CD4-positive, alpha-beta T cell treated with Interleukin-17A for 1 hour (primary cell): ENCODE measurements at regions not wholly inside any gene's neighbourhood (a gene's known extent, or its start where the extent isn't known, plus 50 kb on each side); places are given as distances from the start of the nearest gene placed in this dataset.

Experiments used
- DNase-seq: peaks from one replicate; pipeline ENCODE4 v3.0.0-alpha.2; 2020

DNA sequence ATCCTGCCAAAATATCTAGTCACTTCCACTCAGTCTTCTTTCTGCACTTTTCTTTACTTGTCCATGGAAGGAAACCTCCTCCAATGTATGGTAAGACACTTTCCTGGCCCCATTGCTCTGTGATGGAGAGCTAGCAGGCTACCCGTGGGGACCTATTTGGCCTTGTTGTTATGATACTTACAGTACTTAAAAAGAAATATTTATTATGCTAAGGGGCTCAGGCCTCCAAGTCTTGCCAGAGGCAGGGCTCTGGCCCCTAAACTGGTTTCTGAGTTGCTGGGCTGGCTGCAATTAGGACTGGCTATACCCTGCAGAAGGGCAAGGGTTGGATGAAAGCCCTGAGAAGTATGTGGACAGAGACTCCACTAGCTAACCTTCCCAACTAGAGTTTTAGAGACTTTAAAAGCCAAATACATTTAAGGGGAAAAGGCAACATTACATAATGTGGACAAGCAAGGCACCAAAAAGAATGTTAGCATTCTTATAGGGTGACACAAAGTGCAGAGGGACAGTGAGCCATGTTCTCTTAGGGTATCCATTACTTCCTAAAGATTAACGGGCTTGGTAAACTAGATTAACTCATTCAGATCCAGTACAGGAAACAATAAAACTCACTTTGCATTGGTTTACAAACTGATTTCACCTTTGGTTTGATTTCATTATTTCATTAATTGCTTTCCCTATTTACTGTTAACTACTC, 84.9 kb upstream of the INHBA start:
- DNase-seq, result no peak

DNA sequence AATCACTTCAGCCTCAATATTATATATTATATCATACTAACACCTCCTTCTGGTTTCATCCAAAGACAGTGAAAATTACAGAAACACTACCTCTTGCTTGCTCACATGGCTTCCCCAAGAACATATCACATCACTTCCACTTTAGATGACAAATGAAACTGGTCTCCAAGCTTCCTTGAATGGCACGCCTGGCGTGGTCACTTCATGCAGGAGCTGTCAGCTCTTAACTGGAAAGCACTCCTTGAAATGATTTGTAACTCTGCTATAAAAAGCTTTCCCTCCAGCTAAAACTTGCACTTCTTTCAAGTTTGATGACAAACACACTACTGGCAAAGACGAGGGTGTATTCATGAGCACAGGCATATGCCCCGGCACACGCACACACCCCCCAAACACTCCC, 84.1 kb upstream of the INHBA start:
- DNase-seq, result no peak

GRCh38 chr7:41786404-41786803, 83.5 kb upstream of the INHBA start:
- no peak for DNase-seq

- DNase-seq, result no peak
Measured at GRCh38 chr7:41785840-41786239, 83.0 kb upstream of the INHBA start.

DNA sequence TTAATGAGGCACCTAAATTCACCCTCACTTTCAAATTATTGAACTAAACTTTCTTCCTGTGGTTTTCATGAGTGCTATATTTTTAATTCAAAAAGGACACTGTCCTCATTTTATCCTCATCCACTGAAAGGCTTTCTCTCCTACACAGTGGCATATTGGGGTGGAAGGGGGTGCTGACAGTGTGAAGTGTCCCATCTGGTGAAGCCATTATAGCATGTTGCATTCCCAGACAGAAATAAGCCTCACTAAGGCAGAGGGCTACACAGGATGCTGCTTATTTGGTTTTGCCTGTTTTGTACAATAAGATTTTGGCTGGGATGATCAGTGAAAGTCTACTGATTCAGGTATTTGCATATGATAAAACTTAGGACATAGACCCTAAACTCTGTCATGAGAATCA, 82.4 kb upstream of the INHBA start:
- DNase-seq, result no peak

DNA sequence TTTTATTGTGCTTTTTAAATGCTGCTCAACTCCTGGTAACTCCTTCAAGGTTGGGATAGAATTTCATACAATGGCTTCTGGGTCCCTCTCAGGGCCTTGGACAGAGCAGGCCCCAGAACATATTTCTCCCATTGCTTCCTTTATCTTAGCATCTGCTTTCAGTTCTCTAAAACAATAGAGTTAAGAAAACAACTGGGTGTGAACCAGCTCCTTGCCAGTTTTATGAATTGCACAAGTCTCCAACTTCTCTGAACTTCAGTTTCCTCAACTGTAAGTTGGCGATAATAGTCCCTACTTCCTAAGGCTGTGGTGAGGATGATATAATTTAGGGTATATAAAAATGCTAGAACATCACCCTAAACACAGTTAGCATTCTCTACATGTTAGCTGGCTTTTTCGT, 77.0 kb upstream of the INHBA start:
- DNase-seq, result peak; percentile 5

DNA sequence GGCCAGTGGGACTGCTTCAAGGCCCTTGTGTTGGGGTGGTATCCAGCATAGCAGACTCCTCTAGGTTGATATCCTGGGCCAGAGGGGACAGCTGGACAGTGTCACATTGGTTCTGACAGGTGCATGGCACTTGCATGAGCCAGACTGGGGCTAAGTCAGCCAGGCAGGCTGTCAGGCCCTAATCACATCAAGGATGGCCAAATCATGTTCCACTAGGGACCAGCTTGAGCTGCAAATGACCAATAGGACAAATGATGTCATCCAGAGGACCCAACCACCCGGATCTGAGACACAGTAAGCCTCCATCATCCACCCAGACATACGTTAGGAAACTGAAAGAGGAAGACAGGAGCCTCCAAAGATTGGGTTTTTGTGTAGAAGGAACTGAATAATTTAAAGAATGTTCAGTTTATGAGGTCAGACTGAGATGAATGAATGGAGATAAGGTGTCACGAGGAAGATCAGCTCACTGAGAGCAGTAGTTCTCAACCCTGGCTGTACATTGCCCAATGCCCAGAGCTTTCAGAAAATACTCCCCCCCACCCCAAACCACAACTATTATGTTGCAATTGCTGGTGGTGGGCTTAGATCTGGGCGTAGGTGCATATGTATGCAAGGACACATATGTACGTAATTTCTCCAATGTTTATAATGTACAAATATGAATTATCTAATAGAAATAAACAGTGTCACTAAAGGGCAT, 75.2 kb upstream of the INHBA start:
- DNase-seq, result peak; percentile 27

- no peak for DNase-seq
Measured at GRCh38 chr7:41774966-41775365, 72.1 kb upstream of the INHBA start.

DNA sequence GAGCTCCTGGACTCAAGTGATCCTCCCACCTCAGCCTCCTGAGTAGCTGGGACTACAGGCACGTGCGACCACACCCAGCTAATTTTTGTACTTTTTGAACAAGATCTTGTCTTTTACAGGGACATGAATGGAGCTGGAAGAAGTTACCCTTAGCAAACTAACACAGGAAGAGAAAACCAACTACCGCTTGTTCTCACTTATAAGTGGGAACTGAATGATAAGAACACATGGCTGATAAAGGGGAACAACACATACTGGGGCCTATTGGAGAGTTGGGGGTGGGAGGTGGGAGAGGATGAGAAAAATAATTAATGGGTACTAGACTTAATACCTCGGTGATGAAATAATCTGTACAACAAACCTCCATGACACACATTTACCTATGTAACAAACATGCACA, 70.9 kb upstream of the INHBA start:
- no peak for DNase-seq

DNA sequence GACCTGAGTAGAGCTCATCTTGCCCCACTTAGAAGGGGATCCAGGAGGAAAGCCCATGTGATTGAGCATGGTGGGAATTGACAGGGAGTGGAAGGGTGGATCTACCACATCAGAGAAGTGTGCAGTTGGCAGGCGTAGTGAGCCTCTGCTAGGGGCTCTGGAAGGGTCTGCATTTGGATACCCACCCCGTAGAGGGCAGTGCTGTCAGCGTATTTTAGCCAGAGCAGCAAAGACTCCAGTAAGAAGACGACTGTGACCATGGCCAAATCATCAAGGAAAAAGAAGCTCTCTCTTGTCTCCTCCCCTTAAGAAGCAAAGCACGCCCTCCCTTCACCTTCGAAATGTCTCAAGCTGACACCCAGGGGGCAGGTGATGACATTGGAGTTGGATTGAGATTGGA, 68.8 kb upstream of the INHBA start:
- no peak for DNase-seq

- no peak for DNase-seq
Measured at GRCh38 chr7:41769162-41769561, 66.3 kb upstream of the INHBA start.

DNA sequence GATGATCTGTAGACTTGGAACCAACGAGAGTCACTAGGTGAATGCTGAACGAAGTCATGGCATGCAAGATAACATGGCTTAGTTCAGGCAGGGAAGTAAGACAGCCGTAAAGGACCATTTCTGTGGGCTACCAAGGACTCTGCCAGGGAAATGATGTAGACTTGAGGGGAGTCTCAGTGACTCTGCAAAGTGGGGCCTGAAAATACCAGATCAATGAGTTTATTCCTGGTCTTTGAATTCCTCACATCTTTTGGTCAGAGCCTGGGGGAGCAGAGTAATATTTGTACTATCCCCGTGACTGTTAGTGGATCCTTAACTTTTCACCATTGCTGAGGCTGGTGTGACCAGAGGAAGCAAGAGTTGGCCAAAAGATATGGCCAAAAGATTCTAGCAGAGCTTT, 60.7 kb upstream of the INHBA start:
- no peak for DNase-seq

DNA sequence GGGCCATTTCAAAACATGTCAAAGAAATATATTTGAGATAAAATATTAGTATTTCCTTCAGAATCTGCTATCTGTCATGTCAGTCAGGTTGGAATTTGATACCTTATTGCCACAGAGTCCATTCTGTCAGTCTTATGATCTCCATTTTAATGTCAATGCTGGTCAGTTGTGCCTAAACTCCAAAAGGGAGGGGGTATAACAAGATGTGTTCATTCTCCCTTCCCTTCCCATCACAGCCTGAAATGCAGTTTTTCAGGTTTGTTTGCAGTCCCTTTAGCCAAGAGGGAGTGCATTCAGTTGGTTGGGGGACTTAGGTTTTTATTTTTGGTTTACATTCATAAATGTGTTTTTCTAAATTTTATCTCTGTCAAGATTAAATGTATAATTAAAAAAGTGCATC, 59.8 kb upstream of the INHBA start:
- DNase-seq, result no peak

DNA sequence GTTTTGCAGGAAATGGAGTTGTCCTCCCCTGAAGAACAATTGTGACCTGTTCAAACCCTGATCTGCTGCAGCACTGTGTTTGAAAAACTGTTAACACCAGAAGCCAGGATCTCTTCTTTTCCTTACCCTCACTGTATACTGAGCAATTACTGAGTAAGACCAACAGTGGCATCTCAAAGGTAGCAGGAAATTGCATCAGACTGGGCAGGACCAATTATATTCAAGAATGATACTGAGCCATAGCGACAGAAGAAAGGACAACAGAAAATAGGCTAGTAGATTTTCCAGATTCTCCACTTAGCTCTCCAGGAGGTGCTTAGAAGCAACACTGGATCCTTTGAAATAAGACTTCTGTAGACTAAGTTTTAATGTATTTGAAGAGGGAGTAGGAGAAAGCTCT, 57.4 kb upstream of the INHBA start:
- no peak for DNase-seq

GRCh38 chr7:41758321-41758720, 55.4 kb upstream of the INHBA start:
- no peak for DNase-seq

DNA sequence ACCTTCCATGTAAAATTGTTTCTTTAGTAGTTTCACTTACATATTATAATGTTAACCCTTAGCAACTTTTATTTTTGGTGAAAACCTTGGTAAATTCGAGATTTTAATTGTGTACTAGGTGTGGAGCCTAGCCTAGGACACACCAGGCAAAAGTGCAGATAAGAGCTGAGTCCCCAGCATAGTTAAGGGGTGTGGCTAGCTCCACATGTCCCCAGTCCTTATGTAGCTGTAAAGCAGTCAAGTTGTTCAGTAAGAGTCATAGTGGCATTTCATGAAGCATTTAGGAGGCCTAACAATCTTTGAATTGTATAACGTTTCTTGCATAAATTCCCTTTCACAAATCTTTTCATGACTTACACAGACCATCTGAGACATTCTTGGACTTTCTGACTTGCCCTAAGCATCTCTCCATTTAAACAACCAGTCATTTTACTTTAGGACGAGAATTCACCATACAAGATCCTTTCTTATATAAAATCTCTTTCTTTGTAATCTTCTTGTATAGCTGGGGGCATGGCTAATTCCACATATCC, 53.8 kb upstream of the INHBA start:
- DNase-seq, result no peak

DNA sequence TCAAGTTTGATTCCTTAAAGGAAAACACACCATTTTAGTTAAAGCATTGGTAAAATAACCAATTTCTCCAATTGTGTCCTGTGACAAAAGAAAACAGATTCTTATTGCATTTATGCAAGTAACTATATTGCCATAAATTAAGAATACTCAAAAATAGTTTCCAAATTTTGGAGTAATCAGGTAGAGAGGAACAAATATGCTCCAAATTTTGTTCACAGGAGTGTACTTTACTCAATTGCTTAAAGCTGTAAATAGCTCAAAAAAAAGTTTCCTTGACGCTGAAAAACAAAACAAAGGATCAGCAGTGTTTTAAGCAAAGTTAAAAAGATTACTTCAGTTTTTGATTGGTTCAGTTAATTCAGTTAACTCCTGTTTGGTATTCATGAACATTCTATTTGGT, 52.2 kb upstream of the INHBA start:
- no peak for DNase-seq

GRCh38 chr7:41754046-41754445, 51.2 kb upstream of the INHBA start:
- no peak for DNase-seq
